Glutamatergic neuron (in vitro differentiated cells): ENCODE measurements at regions not wholly inside any gene's neighbourhood (a gene's known extent, or its start where the extent isn't known, plus 50 kb on each side); places are given as distances from the start of the nearest gene placed in this dataset.

ENCODE experiments used
- DNase-seq: peaks from one replicate; pipeline ENCODE4 v3.0.0; 2022
- H3K27ac Mint-ChIP-seq: one replicate; pipeline ENCODE4 v1.8.0; 2020; ENCODE audit warnings: mild to moderate bottlenecking, mixed read lengths, inconsistent platforms; ENCODE audit not compliant: unreplicated experiment
- H3K27me3 Mint-ChIP-seq: one replicate; pipeline ENCODE4 v1.8.0; 2020; ENCODE audit warnings: mild to moderate bottlenecking, moderate library complexity, mixed read lengths, inconsistent platforms; ENCODE audit not compliant: unreplicated experiment
- H3K36me3 Mint-ChIP-seq: one replicate; pipeline ENCODE4 v1.8.0; 2020; ENCODE audit warnings: mild to moderate bottlenecking, mixed read lengths, inconsistent platforms; ENCODE audit not compliant: unreplicated experiment
- H3K4me1 Mint-ChIP-seq: one replicate; pipeline ENCODE4 v1.8.0; 2020; ENCODE audit warnings: mild to moderate bottlenecking, low read depth, mixed read lengths, inconsistent platforms; ENCODE audit not compliant: unreplicated experiment
- H3K4me3 Mint-ChIP-seq: one replicate; pipeline ENCODE4 v1.8.0; 2020; ENCODE audit warnings: mild to moderate bottlenecking, mixed read lengths, inconsistent platforms; ENCODE audit not compliant: unreplicated experiment
- H3K9me3 Mint-ChIP-seq: one replicate; pipeline ENCODE4 v1.8.0; 2020; ENCODE audit warnings: mild to moderate bottlenecking, moderate library complexity, mixed read lengths, inconsistent platforms; ENCODE audit not compliant: unreplicated experiment
- CTCF ChIP-seq: fragments of 200-600 bp; sonication (generic); IDR thresholded peaks from one replicate; pipeline ENCODE4 v1.5.0; 2021; ENCODE audit not compliant: partially characterized antibody, unreplicated experiment

DNA sequence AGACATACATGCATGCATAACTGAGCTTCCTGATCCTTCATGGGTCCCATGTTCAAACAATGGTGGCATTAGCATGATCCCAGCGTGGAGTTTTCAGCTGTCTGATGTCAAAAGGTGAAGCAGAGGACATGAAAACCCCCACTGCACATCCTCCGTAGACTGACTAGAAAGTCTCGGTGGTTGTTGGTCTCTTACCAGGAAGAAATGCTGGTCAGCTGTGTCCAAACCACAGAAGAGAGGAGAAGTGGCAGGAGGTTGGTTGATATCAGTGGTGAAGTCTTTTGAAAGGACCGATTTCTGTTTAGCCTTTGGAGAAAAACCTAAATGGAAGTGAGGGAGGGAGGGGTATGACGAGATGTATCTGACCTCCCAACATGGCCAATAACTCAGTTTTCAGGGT, 201.9 kb downstream of the SPATA18 start:
- no peak for TF ChIP-seq CTCF
- Mint-ChIP-seq H3K27me3 (no peaks in the 10 kb centered on the region), H3K4me1 (peaks cover 7% of the 10 kb centered on the region), H3K9me3 (peaks cover 8% of the 10 kb centered on the region), H3K4me3 (no peak overlapping the region), H3K36me3 (peaks cover 8% of the 10 kb centered on the region), H3K27ac (no peak overlapping the region)
- DNase-seq = no peak

- peaks cover 9% of the 10 kb centered on the region for H3K9me3 Mint-ChIP-seq
- DNase-seq = no peak
- H3K27me3 Mint-ChIP-seq = no peaks in the 10 kb centered on the region
- H3K36me3 Mint-ChIP-seq = peaks cover 8% of the 10 kb centered on the region
- TF ChIP-seq CTCF = no peak
- H3K4me3 Mint-ChIP-seq = no peak overlapping the region
- no peak overlapping the region for H3K27ac Mint-ChIP-seq
- no peaks in the 10 kb centered on the region for H3K4me1 Mint-ChIP-seq
Measured at GRCh38 chr4:52256522-52256921, 205.4 kb downstream of the SPATA18 start.

DNA sequence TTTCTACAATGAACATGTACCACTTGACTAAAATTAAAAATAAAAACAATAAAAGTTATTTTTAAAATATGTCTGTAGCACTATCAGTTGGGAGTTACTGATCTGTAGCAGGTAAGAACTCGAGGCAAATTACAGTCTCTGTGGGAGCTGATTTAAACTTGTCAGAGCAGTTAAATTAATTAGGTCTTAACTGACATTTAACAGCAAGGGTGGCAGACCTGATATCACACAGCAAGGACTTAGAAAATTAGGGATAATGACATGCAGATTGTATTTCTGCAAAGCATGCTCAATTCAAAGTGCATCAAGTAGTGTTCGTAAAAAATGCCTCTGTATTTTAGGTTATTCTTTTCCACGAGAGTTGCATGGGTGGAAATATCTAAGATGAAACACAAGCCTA, 208.9 kb downstream of the SPATA18 start:
- TF ChIP-seq CTCF = no peak
- H3K27ac Mint-ChIP-seq = no peak overlapping the region
- no peaks in the 10 kb centered on the region for H3K4me1 Mint-ChIP-seq
- no peaks in the 10 kb centered on the region for H3K27me3 Mint-ChIP-seq
- peaks cover 3% of the 10 kb centered on the region for H3K9me3 Mint-ChIP-seq
- H3K4me3 Mint-ChIP-seq = no peak overlapping the region
- no peak for DNase-seq
- no peaks in the 10 kb centered on the region for H3K36me3 Mint-ChIP-seq

DNA sequence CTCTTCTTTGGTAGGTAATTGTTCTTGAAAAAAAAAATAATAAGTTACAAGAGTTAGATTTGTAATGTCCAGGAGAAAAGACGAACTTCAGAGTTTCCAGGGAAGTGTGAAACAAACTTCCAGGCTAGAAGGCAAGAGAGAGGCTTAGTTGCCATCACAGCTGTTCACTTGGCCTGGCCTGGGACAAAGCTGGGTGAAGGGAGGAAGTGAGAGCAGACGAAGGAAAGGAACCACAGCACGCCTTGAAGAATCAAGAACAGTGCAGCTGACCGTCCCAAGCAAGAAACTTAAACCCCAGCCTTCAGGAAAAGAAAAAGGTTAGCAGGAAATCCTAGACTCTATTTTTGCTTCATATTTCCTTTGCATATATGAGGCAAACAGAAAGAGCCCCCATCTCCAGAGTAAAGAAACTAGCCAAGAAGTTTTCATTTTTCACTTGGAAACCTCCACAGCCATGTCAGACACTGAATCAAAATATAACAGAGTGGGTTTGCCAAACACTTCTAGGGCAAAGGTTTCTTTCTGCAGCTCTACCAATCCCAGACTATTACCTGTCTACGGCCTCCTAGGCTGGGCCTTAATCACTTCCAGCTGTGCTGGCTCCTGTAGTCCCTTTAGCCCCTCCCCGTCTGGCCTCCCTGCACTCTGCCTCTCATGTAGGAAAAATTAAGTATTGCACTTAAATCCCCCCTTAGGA, 209.6 kb downstream of the SPATA18 start:
- Mint-ChIP-seq H3K27me3 (no peaks in the 10 kb centered on the region), H3K4me3 (no peak overlapping the region), H3K27ac (no peak overlapping the region), H3K36me3 (no peaks in the 10 kb centered on the region), H3K9me3 (peaks cover 3% of the 10 kb centered on the region), H3K4me1 (no peaks in the 10 kb centered on the region)
- TF ChIP-seq CTCF = no peak
- no peak for DNase-seq

- peaks cover 3% of the 10 kb centered on the region for H3K9me3 Mint-ChIP-seq
- no peak for TF ChIP-seq CTCF
- no peaks in the 10 kb centered on the region for H3K36me3 Mint-ChIP-seq
Measured at GRCh38 chr4:52263607-52264006, 212.5 kb downstream of the SPATA18 start.

More at GRCh38 chr4:52263607-52264006, 212.5 kb downstream of the SPATA18 start:
- no peak overlapping the region for H3K27ac Mint-ChIP-seq
- H3K27me3 Mint-ChIP-seq = no peaks in the 10 kb centered on the region
- H3K4me3 Mint-ChIP-seq = no peak overlapping the region
- H3K4me1 Mint-ChIP-seq = no peaks in the 10 kb centered on the region
- DNase-seq = no peak
